H1 (cell line): ENCODE measurements at regions not wholly inside any gene's neighbourhood (a gene's known extent, or its start where the extent isn't known, plus 50 kb on each side); places are given as distances from the start of the nearest gene placed in this dataset.

Source experiments
- CHD1 ChIP-seq: IDR thresholded peaks from 2 replicates; pipeline ENCODE4 v1.6.1; 2012; ENCODE audit warnings: low read depth, low read length, improper control_type of control experiment
- CTCF ChIP-seq, 3 experiments: IDR thresholded peaks; 1 replicate in 2 of 3; 2 replicates in 1 of 3; pipeline versions ENCODE4 v1.5.1 to v1.6.1; 2011; ENCODE audit warnings: low read length in 3 of 3, mild to moderate bottlenecking in 3 of 3, inconsistent platforms in 2 of 3, low read depth in 1 of 3, moderate library complexity in 1 of 3; ENCODE audit not compliant: insufficient read depth in 1 of 3; ENCODE audit errors: control extremely low read depth in 1 of 3
- POLR2A ChIP-seq, 2 experiments: IDR thresholded peaks; 1 replicate in 1 of 2; 2 replicates in 1 of 2; pipeline ENCODE4 v1.6.1; 2011; ENCODE audit warnings: low read depth in 2 of 2, low read length in 2 of 2, mild to moderate bottlenecking in 2 of 2; ENCODE audit errors: control extremely low read depth in 1 of 2
- POLR2AphosphoS5 ChIP-seq: IDR thresholded peaks from 2 replicates; pipeline ENCODE4 v1.6.1; 2011; ENCODE audit warnings: low read depth, low read length

GRCh38 chr7:17408245-17408903 is 109.9 kb downstream of the AHR start:
- TF ChIP-seq POLR2AphosphoS5 (no peak), CTCF (IDR thresholded peaks at IDR 0.05; ENCODE audit: control extremely low read depth in 1 of 3, insufficient read depth in 1 of 3, low read depth in 1 of 3, low read length in 3 of 3) (no peak), CHD1 (no peak), POLR2A (IDR thresholded peaks at IDR 0.05; ENCODE audit: control extremely low read depth in 1 of 2, low read depth in 2 of 2, low read length in 2 of 2) (no peak)
